GM19438 (cell line): ENCODE measurements at regions not wholly inside any gene's neighbourhood (a gene's known extent, or its start where the extent isn't known, plus 50 kb on each side); places are given as distances from the start of the nearest gene placed in this dataset.

ENCODE experiments used
- ATAC-seq: cut with Tn5 transposase; IDR thresholded peaks from one replicate; pipeline ENCODE4 v1.9.1; 2021; ENCODE audit warnings: low read depth; ENCODE audit not compliant: unreplicated experiment

- no peak for ATAC-seq
Measured at GRCh38 chr18:62629031-62629430, 86.3 kb upstream of the PHLPP1 start.

- ATAC-seq: no peak
Measured at GRCh38 chr18:62631173-62631572, 84.2 kb upstream of the PHLPP1 start.

GRCh38 chr18:62632788-62633455, 82.4 kb upstream of the PHLPP1 start:
- ATAC-seq: no peak

- ATAC-seq: no peak
Measured at GRCh38 chr18:62634458-62634857, 80.9 kb upstream of the PHLPP1 start.

- ATAC-seq: no peak
Measured at GRCh38 chr18:62634979-62635630, 80.2 kb upstream of the PHLPP1 start.

GRCh38 chr18:62637403-62637802, 77.9 kb upstream of the PHLPP1 start:
- ATAC-seq: no peak

- peak; percentile 85 for ATAC-seq
Measured at GRCh38 chr18:62637807-62638687, 77.3 kb upstream of the PHLPP1 start.

DNA sequence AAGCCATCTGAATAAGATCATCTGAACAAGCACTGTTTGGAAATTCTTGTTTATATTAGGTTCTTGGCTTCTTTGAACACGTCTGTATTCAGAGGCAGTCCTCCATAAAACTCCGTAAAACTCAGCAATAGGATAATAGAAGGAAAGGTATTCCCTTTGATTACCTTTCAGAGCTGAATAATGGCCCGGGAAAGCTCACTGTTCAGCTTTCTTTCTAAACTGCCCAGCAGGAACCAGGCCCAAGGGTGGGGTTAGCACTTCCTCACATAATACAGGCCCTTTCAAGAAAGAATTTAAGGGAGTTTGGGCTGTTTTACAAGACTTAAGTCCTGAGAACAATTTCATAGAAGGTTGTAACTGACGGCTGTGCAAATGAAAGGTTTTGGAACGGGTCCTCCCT, 72.2 kb upstream of the PHLPP1 start:
- ATAC-seq: no peak

DNA sequence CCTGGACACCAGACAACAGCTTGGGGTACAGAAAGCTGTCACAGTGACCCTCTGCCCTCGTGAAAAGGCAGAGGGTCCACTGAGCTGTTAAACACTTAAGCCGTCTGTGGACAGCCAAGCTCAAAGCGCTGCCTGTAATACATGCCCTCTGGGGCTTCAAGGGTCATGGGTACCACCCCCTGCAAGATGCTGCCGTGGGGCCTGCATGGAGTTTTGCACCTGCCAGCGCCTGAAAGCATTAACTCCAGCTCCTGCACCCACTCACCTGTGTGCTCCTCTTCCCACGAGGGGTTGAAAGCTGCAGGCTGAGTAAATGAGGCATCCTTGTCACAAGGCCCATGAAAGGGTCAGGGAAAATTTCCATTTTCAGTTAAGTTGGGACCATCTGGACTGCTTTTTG, 70.6 kb upstream of the PHLPP1 start:
- ATAC-seq: no peak

DNA sequence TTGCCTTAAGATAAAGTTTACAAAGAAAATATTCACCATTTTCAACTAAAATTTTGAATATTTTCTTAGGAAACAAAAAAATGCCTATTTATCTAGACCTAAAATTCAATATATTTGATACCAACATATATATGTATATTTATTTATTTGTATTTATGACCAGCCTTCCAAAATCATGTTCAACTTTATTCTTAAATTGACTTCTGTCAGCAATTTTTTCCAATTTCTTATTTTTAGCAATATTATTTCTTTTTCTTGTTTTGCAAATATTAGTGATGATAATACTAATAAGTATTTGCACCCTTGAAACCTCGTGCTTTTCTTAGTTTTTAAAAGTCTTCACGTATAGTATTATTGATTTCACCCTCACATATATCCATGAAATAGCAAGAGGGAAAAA, 68.2 kb upstream of the PHLPP1 start:
- no peak for ATAC-seq

GRCh38 chr18:62648045-62648678, 67.2 kb upstream of the PHLPP1 start:
- ATAC-seq: no peak

DNA sequence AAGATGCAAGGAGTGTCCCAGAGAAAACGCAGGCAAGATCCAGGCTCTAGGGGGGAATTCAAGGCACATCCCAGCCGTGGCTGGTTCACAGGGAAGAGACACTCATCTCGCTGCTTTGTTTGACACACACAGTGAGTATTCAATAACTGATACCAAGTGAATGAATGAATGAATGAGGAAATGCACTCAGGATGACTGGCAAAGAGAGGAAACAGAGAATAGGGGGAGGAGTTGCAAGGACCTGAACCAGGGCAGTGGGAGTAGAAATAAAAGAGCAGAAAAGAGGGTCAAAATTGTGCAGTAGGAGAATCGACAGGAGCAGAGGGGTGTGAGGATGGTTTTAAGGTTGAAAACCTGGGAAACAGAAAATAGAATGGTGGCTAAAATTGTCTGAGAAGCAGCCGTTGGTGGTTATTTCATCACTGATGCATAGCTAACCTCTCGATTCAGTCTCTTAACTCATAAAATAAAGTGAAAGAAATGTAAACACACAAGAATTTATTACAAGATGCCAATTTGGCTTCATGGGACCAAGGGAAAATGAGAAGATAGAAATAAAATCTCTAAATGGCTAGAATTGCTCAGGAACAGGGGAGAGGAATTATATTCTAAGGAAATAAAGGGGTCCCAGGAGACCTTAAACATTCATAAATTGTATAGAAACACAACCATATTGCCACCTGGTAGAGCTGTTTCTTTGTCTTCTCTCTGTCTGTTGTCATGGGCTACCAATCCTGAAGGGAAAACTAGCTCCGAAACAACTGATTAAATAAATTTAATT, 63.9 kb upstream of the PHLPP1 start:
- ATAC-seq: peak; percentile 55

- peak; percentile 46 for ATAC-seq
Measured at GRCh38 chr18:62652057-62652629, 63.2 kb upstream of the PHLPP1 start.

DNA sequence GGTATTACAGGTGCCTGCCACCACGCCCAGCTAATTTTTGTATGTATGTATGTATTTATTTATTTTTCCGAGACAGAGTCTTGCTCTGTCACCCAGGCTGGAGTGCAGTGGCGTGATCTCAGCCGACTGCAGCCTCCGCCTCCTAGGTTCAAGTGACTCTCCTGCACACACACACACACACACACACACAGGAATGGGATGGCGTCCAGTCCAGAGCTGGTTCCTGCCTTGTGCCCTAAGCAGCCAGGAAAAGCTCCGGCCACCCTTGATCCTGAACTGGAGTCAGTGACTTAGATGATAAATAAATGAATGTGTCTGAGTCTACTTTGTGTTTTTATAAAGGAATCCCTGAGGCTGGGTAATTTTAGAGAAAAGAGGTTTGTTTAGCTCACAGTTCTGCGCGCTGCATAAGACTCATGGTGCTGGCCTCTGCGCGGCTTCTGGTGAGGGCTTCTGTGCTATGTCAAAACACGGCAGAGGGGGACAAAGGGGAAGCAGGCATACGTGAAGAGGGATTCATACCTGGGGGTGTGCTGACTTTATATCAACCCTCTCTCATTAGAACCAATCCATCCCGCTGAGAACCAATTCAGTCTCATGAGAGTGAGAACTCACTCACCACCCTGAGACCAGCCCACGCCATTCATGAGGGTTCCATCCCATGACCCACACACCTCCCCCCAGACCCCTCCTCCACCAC, 59.7 kb upstream of the PHLPP1 start:
- no peak for ATAC-seq

- no peak for ATAC-seq
Measured at GRCh38 chr18:62658028-62658427, 57.3 kb upstream of the PHLPP1 start.

- no peak for ATAC-seq
Measured at GRCh38 chr18:62659698-62660097, 55.6 kb upstream of the PHLPP1 start.

- ATAC-seq: no peak
Measured at GRCh38 chr18:62660691-62661090, 54.6 kb upstream of the PHLPP1 start.

GRCh38 chr18:62663731-62664336, 51.5 kb upstream of the PHLPP1 start:
- peak; percentile 71 for ATAC-seq

GRCh38 chr18:62664414-62664813, 50.9 kb upstream of the PHLPP1 start:
- no peak for ATAC-seq
